ENCODE measurements at regions not wholly inside any gene's neighbourhood (a gene's known extent, or its start where the extent isn't known, plus 50 kb on each side); places are given as distances from the start of the nearest gene placed in this dataset.
"Not testable (repeated sequence)": the region's sequence is repeated elsewhere in the genome, so short reads cannot be mapped to it uniquely, and the experiment has no call there.

DNA sequence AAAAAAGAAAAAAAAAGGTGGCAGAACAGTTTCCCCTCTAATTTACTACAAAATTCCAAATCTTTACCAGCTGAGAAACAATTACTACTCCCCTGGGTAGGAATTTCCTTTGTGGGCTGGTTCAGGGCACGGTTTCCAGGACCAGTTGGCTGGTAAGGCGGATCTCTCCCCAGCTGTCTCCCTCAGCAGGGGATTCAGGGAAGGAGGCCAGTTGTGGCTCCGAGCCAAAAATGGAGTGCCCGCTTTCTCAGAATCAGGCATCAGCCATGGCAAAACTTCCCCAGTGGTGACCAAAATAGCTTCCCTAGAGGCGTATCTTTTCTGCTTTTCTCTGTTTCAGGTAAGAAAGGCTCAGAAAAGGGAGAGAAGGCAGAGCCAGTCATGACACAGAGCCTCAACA is 91.2 kb downstream of the ZNF22 start:
- TF ChIP-seq, protein P1, sequence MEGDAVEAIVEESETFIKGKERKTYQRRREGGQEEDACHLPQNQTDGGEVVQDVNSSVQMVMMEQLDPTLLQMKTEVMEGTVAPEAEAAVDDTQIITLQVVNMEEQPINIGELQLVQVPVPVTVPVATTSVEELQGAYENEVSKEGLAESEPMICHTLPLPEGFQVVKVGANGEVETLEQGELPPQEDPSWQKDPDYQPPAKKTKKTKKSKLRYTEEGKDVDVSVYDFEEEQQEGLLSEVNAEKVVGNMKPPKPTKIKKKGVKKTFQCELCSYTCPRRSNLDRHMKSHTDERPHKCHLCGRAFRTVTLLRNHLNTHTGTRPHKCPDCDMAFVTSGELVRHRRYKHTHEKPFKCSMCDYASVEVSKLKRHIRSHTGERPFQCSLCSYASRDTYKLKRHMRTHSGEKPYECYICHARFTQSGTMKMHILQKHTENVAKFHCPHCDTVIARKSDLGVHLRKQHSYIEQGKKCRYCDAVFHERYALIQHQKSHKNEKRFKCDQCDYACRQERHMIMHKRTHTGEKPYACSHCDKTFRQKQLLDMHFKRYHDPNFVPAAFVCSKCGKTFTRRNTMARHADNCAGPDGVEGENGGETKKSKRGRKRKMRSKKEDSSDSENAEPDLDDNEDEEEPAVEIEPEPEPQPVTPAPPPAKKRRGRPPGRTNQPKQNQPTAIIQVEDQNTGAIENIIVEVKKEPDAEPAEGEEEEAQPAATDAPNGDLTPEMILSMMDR (IDR thresholded peaks at IDR 0.05; ENCODE audit: extremely low read depth, insufficient read depth, missing control alignments): no peak
- in situ Hi-C loops (cut with MboI; ENCODE audit: low pct_unique_long_range_greater_than_20kb, low sequenced_read_pairs, unreplicated experiment): no loop called here
- no peak for DNase-seq (ENCODE audit: low spot score)

DNA sequence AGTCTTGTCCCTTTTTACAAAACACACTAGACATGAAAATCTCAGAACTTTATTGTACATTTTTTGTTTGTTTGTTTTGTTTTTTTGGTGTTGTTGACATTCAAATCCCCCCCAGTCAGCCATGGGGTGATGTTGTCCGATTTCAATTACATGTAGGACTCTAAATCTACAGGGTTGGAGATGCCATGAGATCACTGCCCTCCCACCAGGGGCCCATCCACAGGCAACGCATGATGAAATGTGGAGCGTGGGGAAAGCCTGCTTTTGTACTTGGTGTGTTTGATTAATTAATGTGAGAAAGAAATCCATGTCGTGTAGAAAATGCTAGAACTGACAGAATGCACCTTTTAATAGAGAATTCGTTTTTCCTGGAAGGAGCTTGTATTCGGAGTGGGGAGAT is 93.2 kb downstream of the ZNF22 start:
- DNase-seq (ENCODE audit: low spot score): no peak
- TF ChIP-seq, protein P1 (IDR thresholded peaks at IDR 0.05; ENCODE audit: extremely low read depth, insufficient read depth, missing control alignments): no peak
- in situ Hi-C loops (cut with MboI; ENCODE audit: low pct_unique_long_range_greater_than_20kb, low sequenced_read_pairs, unreplicated experiment): no loop called here

DNA sequence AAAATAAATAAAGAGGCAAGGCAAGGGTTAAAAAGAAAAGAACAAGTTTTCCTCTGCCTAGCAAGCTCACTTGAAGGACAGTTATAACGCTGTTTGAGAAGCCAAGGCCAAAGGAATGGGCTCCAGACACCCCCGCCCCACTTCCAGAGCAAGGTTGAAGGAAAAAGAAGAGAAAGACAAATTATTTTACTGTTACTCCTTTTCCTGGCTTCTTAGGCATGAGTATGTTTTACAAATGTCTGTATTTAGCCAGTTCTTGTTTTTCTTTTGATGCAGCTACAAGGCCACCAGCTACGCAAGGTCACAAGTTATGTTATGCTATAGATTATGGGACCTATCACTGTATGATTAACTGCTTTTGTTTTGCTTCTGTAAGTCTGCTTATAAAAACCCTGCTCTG is 94.6 kb downstream of the ZNF22 start:
- no peak for DNase-seq (ENCODE audit: low spot score)
- in situ Hi-C loops (cut with MboI; ENCODE audit: low pct_unique_long_range_greater_than_20kb, low sequenced_read_pairs, unreplicated experiment): no loop called here
- TF ChIP-seq, protein P1 (IDR thresholded peaks at IDR 0.05; ENCODE audit: extremely low read depth, insufficient read depth, missing control alignments): no peak

DNA sequence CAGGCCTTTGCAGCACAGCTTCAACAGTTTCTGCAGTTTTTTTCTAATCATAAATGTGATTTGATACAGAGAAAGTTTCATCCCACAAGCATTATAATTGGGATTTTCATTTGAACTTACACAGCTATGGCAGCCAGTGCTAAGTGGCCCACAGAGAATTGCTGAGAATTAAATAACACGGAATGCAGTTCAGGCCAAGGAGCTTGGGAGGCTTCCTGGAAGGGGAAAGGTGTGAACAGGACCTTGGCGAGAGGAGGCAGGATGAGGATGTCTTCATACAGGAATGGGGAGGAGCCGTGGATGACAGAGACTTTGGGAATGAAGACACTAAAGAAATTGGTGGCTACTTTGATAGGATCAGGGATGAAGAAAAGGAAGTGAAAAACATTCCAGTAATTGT is 95.3 kb downstream of the ZNF22 start:
- in situ Hi-C loops (cut with MboI; ENCODE audit: low pct_unique_long_range_greater_than_20kb, low sequenced_read_pairs, unreplicated experiment): no loop called here
- no peak for DNase-seq (ENCODE audit: low spot score)
- TF ChIP-seq, protein P1 (IDR thresholded peaks at IDR 0.05; ENCODE audit: extremely low read depth, insufficient read depth, missing control alignments): no peak

DNA sequence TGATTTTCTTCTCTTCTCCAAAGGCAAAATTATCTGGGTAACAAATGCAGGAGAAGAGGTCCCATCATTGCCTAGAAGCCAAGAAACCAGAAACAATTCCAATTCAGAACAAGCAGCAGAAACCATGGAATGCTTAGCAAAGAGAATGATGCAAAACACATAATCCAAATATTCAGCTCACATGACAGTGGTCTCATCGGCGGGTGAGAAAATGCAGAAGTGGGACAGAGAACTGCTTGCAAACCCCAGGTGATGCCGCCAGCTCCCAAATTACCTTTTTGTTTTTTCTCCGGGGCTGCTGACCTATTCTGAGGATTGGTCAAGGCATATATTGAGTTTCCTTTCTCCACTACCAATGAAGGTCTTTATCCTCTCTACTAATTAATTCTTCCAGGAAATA is 99.7 kb downstream of the ZNF22 start:
- in situ Hi-C loops (cut with MboI; ENCODE audit: low pct_unique_long_range_greater_than_20kb, low sequenced_read_pairs, unreplicated experiment): no loop called here
- TF ChIP-seq, protein P1 (IDR thresholded peaks at IDR 0.05; ENCODE audit: extremely low read depth, insufficient read depth, missing control alignments): no peak
- no peak for DNase-seq (ENCODE audit: low spot score)

DNA sequence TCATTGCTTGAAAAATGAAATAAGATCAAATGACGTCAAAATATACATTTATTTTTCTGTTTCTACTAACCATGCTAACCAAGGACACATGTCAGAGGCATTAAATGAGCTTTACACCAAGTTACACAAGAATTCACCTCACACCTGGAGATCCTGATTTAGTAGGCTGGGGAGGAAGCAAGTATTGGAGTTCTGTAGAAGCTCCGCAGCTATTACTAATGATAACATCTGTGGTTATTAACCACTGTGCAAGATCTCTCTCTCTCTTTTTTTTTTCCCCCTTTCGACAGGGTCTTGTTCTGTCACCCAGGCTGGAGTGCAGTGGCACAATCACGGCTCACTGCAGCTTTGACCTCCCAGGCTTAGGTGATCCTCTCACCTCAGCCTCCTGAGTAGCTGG is 104.0 kb downstream of the ZNF22 start:
- in situ Hi-C loops (cut with MboI; ENCODE audit: low pct_unique_long_range_greater_than_20kb, low sequenced_read_pairs, unreplicated experiment): no loop called here
- TF ChIP-seq, protein P1 (IDR thresholded peaks at IDR 0.05; ENCODE audit: extremely low read depth, insufficient read depth, missing control alignments): no peak
- DNase-seq (ENCODE audit: low spot score): no peak

DNA sequence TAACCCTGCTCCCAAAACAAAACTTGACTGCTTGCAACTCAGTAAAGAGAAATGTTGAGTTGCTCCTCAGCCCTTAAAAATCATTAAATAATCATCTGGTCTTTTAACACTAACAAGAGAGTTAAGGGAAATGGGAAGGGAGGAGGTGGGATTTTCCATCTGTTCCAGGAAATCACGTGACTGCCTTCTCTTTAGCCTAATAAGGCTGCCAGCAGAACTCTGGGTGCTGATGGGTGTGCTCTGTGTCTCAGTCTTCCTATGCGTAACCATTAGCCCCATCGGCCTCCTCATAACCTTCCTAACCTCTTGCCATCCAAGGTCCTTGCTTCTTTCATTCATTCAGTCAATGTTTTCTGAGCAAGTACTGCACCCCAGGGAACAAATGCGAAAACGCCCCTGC is 104.6 kb downstream of the ZNF22 start:
- in situ Hi-C loops (cut with MboI; ENCODE audit: low pct_unique_long_range_greater_than_20kb, low sequenced_read_pairs, unreplicated experiment); DNase-seq (ENCODE audit: low spot score): not testable (repeated sequence)

Data from GM13977 (cell line).